ENCODE measurements at regions not wholly inside any gene's neighbourhood (a gene's known extent, or its start where the extent isn't known, plus 50 kb on each side); places are given as distances from the start of the nearest gene placed in this dataset.

DNA sequence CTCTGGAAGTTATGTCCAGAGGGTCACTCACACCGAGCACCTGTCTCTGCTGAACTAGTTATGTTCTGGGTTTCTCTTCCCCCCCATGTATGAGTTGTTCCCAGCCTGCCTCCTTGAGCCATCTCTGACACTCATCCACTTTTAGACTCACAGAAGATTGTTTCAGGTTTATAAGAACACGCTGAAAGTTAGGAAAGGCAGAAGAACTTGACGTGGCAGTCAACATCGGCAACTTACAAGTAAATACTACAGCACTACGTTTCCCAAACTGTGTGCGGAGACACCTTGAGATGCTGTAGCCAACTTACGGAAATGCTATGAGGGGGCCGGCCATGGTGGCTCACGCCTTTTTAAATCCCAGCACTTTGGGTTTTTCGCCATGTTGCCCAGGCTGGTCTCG, 318.0 kb downstream of the ZNF621 start:
- Histone ChIP-seq H3K4me2 (replicated peaks; ENCODE audit: extremely low read depth, low read length, poor library complexity, severe bottlenecking) (no peak overlapping the region), H3K27me3 (ENCODE audit: control insufficient read depth in 2 of 2, insufficient read depth in 2 of 2, low read length in 2 of 2) (no peaks in the 10 kb centered on the region), H3K4me1 (ENCODE audit: control insufficient read depth in 1 of 2, insufficient read depth in 2 of 2, low read length in 2 of 2) (no peaks in the 10 kb centered on the region), H3K4me3 (replicated peaks in 1 of 3; ENCODE audit: low read depth in 2 of 3, low read length in 3 of 3) (no peak overlapping the region), H3K79me2 (ENCODE audit: insufficient read depth, low read length) (no peaks in the 10 kb centered on the region), H2AFZ (ENCODE audit: insufficient read depth, low read depth, low read length, poor library complexity, severe bottlenecking) (no peak overlapping the region), H3K9ac (ENCODE audit: insufficient read depth, low read length, poor library complexity, severe bottlenecking) (no peak overlapping the region), H3K27ac (ENCODE audit: low read depth in 1 of 2, low read length in 2 of 2) (no peak overlapping the region), H4K20me1 (ENCODE audit: insufficient read depth, low read length) (no peaks in the 10 kb centered on the region), H3K9me3 (replicated peaks in 1 of 2; ENCODE audit: control insufficient read depth in 1 of 2, insufficient read depth in 1 of 2, low read length in 2 of 2) (peaks cover 0 to 6% of the 10 kb centered on the region in 2 donors), H3K36me3 (replicated peaks in 1 of 2; ENCODE audit: control insufficient read depth in 1 of 2, insufficient read depth in 2 of 2, low read length in 2 of 2) (no peaks in the 10 kb centered on the region)
- 99% methylated on average over 10 of the region's 11 CpGs for WGBS (ENCODE audit: insufficient coverage)
- Mint-ChIP-seq H3K36me3 (no peaks in the 10 kb centered on the region), H3K4me1 (no peaks in the 10 kb centered on the region), H3K27ac (no peak overlapping the region), H3K4me3 (no peak overlapping the region), H3K9me3 (peaks cover 1 to 11% (median 6%) of the 10 kb centered on the region in 7 donors), H3K27me3 (ENCODE audit: low read depth in 3 of 3) (peaks cover 0 to 2% (median 0%) of the 10 kb centered on the region in 3 donors)
- DNase-seq, result no peak
- intact Hi-C loops (cut with micrococcal nuclease), result no loop called here
- TF ChIP-seq, protein P1, sequence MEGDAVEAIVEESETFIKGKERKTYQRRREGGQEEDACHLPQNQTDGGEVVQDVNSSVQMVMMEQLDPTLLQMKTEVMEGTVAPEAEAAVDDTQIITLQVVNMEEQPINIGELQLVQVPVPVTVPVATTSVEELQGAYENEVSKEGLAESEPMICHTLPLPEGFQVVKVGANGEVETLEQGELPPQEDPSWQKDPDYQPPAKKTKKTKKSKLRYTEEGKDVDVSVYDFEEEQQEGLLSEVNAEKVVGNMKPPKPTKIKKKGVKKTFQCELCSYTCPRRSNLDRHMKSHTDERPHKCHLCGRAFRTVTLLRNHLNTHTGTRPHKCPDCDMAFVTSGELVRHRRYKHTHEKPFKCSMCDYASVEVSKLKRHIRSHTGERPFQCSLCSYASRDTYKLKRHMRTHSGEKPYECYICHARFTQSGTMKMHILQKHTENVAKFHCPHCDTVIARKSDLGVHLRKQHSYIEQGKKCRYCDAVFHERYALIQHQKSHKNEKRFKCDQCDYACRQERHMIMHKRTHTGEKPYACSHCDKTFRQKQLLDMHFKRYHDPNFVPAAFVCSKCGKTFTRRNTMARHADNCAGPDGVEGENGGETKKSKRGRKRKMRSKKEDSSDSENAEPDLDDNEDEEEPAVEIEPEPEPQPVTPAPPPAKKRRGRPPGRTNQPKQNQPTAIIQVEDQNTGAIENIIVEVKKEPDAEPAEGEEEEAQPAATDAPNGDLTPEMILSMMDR (IDR thresholded peaks at IDR 0.05), result no peak

DNA sequence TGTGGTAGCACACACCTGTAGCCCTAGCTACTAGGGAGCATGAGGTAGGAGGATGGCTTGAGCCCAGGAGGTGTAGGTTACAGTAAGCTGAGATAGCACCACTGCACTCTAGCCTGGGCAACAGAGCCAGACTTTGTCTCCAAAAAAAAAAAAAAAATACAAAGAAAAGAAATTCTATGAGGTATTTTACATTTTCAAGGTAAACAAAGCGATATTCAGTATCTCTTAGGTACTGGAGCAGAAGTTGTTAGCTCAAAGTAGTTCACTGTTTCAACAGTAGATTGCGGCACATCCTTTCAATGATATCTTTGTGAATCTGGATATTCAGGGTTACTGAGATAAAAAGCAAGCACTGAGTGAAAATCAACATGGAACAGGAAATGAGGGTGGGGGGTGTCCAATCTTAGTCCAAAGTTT, 318.5 kb downstream of the ZNF621 start:
- H3K4me1 ChIP-seq (ENCODE audit: control insufficient read depth in 1 of 2, insufficient read depth in 2 of 2, low read length in 2 of 2), result no peaks in the 10 kb centered on the region
- H3K4me2 ChIP-seq (replicated peaks; ENCODE audit: extremely low read depth, low read length, poor library complexity, severe bottlenecking), result no peak overlapping the region
- DNase-seq, result no peak
- H3K79me2 ChIP-seq (ENCODE audit: insufficient read depth, low read length), result no peaks in the 10 kb centered on the region
- H3K27me3 ChIP-seq (ENCODE audit: control insufficient read depth in 2 of 2, insufficient read depth in 2 of 2, low read length in 2 of 2), result no peaks in the 10 kb centered on the region
- Mint-ChIP-seq H3K9me3 (peaks cover 1 to 11% (median 6%) of the 10 kb centered on the region in 7 donors), H3K4me1 (no peaks in the 10 kb centered on the region), H3K27me3 (ENCODE audit: low read depth in 3 of 3) (peaks cover 0 to 2% (median 0%) of the 10 kb centered on the region in 3 donors), H3K27ac (no peak overlapping the region), H3K36me3 (no peaks in the 10 kb centered on the region), H3K4me3 (no peak overlapping the region)
- intact Hi-C loops (cut with micrococcal nuclease), result no loop called here
- TF ChIP-seq, protein P1 (IDR thresholded peaks at IDR 0.05), result no peak
- H3K27ac ChIP-seq (ENCODE audit: low read depth in 1 of 2, low read length in 2 of 2), result no peak overlapping the region
- H3K9me3 ChIP-seq (replicated peaks in 1 of 2; ENCODE audit: control insufficient read depth in 1 of 2, insufficient read depth in 1 of 2, low read length in 2 of 2), result peaks cover 0 to 6% of the 10 kb centered on the region in 2 donors
- no peaks in the 10 kb centered on the region for H4K20me1 ChIP-seq (ENCODE audit: insufficient read depth, low read length)
- WGBS (ENCODE audit: insufficient coverage), result 80% methylated on average over 1 of the region's 2 CpGs
- no peak overlapping the region for H2AFZ ChIP-seq (ENCODE audit: insufficient read depth, low read depth, low read length, poor library complexity, severe bottlenecking)
- no peak overlapping the region for H3K4me3 ChIP-seq (replicated peaks in 1 of 3; ENCODE audit: low read depth in 2 of 3, low read length in 3 of 3)
- no peak overlapping the region for H3K9ac ChIP-seq (ENCODE audit: insufficient read depth, low read length, poor library complexity, severe bottlenecking)
- H3K36me3 ChIP-seq (replicated peaks in 1 of 2; ENCODE audit: control insufficient read depth in 1 of 2, insufficient read depth in 2 of 2, low read length in 2 of 2), result no peaks in the 10 kb centered on the region

All from CD14-positive monocyte (primary cell).